ENCODE measurements at regions not wholly inside any gene's neighbourhood (a gene's known extent, or its start where the extent isn't known, plus 50 kb on each side); places are given as distances from the start of the nearest gene placed in this dataset.

GRCh38 chr18:69138088-69138487 is 262.6 kb upstream of the DOK6 start:
- in situ Hi-C loops (cut with MboI; ENCODE audit: low sequenced_read_pairs): no loop called here
- H4K91ac ChIP-seq (ENCODE audit: insufficient read depth, low read depth, low read length): no peak overlapping the region
- no peak overlapping the region for H2AFZ ChIP-seq (replicated peaks; ENCODE audit: low read length, poor library complexity)
- dilution Hi-C loops (cut with HindIII; ENCODE audit: low sequenced_read_pairs, unreplicated experiment): no loop called here
- no peaks in the 10 kb centered on the region for H3K9me3 ChIP-seq (ENCODE audit: control insufficient read depth, insufficient read depth, low read length)
- no peaks in the 10 kb centered on the region for H3K27me3 ChIP-seq (ENCODE audit: control insufficient read depth, insufficient read depth, low read length)
- H3K18ac ChIP-seq (ENCODE audit: low read depth, low read length): no peak overlapping the region
- H4K5ac ChIP-seq (ENCODE audit: low read depth, low read length): no peak overlapping the region
- intact Hi-C loops (cut with micrococcal nuclease): no loop called here
- H3K27ac ChIP-seq (ENCODE audit: insufficient read depth, low read length): no peak overlapping the region
- no peak overlapping the region for H3K4me2 ChIP-seq (ENCODE audit: low read depth, low read length)
- no peak overlapping the region for H4K8ac ChIP-seq (ENCODE audit: low read depth in 2 of 2, low read length in 2 of 2)
- H3K23ac ChIP-seq (ENCODE audit: low read depth, low read length): no peak overlapping the region
- H3K56ac ChIP-seq (ENCODE audit: extremely low read depth, insufficient read depth, low read length): no peak overlapping the region
- no peak overlapping the region for H2BK120ac ChIP-seq (ENCODE audit: low read depth, low read length)
- H2BK5ac ChIP-seq (ENCODE audit: low read depth, low read length, poor library complexity, severe bottlenecking): no peak overlapping the region
- no peak overlapping the region for H2BK20ac ChIP-seq (ENCODE audit: low read depth, low read length)
- H3K9ac ChIP-seq (ENCODE audit: low read depth, low read length): no peak overlapping the region
- CTCF ChIA-PET: no interaction called here
- no peak overlapping the region for H2AK5ac ChIP-seq (ENCODE audit: low read depth, low read length)
- no peak overlapping the region for H3K4me3 ChIP-seq (ENCODE audit: insufficient read depth, low read depth, low read length)
- H4K20me1 ChIP-seq (ENCODE audit: insufficient read depth, low read length): no peaks in the 10 kb centered on the region
- H2BK15ac ChIP-seq (ENCODE audit: low read depth, low read length): no peak overlapping the region
- no peaks in the 10 kb centered on the region for H3K4me1 ChIP-seq (ENCODE audit: control insufficient read depth, insufficient read depth, low read length)
- H3K14ac ChIP-seq (replicated peaks; ENCODE audit: low read depth, low read length): no peak overlapping the region
- no CpG with 5 or more reads among the region's 2 CpGs for WGBS, 2 experiments (ENCODE audit: extremely low coverage in 2 of 2, insufficient read length in 1 of 2)
- H3K79me1 ChIP-seq (ENCODE audit: low read depth in 1 of 2, low read length in 2 of 2): no peaks in the 10 kb centered on the region
- POLR2A ChIA-PET (ENCODE audit: unreplicated experiment): no interaction called here
- no peak overlapping the region for H2AK9ac ChIP-seq (replicated peaks; ENCODE audit: low read depth, low read length, poor library complexity)
- H3K36me3 ChIP-seq (ENCODE audit: control insufficient read depth, insufficient read depth, low read length): no peaks in the 10 kb centered on the region
- no peaks in the 10 kb centered on the region for H3K9me1 ChIP-seq (ENCODE audit: insufficient read depth, low read length)
- no peak overlapping the region for H3K4ac ChIP-seq (ENCODE audit: low read depth, low read length)
- no TSS peak for BruUV-seq (replicated peaks)
- no peak for TF ChIP-seq CEBPB (IDR thresholded peaks at IDR 0.05; ENCODE audit: low read depth, low read length)
- no peak for TF ChIP-seq USF2 (IDR thresholded peaks at IDR 0.05; ENCODE audit: low read depth, low read length)
- no peak for TF ChIP-seq SMC3 (IDR thresholded peaks at IDR 0.05; ENCODE audit: low read depth, low read length)
- TF ChIP-seq RAD21 (IDR thresholded peaks at IDR 0.05; ENCODE audit: low read length): no peak
- no peak for TF ChIP-seq POLR2A (IDR thresholded peaks at IDR 0.05; ENCODE audit: low read depth, low read length)
- DNase-seq (no peak), ATAC-seq (ENCODE audit: low read depth) (no peak)
